ENCODE measurements at regions not wholly inside any gene's neighbourhood (a gene's known extent, or its start where the extent isn't known, plus 50 kb on each side); places are given as distances from the start of the nearest gene placed in this dataset.

DNA sequence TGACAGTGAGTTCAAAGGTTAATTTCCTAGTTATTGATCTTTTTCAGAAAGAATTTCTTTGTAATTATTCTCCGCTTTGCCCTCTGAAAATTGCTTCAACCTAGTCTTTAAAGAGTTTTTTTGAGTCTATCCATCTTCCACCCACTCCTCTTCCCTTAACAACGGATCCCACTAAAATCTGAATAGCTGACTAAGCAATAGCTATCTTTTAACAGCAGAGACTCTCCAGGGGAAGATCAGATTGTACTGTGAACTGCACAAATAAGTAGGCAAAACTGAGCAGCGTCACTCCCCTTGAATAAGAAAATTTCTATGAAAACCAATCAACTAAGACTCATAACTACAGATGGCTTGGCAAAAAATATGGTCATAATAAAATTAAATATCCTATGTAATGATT is 127.9 kb downstream of the TUSC7 start:
- DNase-seq (no peak), ATAC-seq (no peak)
- no peak overlapping the region for H3K27ac ChIP-seq
- H3K36me3 ChIP-seq: no peaks in the 10 kb centered on the region
- H3K4me1 ChIP-seq: no peaks in the 10 kb centered on the region
- H3K27me3 ChIP-seq: no peaks in the 10 kb centered on the region
- WGBS (ENCODE audit: insufficient coverage, low coverage, low lambda C conversion rate, missing lambda C conversion rate): 31% methylated on average over 3 of the region's 3 CpGs
- no peaks in the 10 kb centered on the region for H3K9me3 ChIP-seq
- no peak overlapping the region for H3K4me3 ChIP-seq
- TF ChIP-seq POLR2A (IDR thresholded peaks at IDR 0.05): no peak
- TF ChIP-seq, protein P1, sequence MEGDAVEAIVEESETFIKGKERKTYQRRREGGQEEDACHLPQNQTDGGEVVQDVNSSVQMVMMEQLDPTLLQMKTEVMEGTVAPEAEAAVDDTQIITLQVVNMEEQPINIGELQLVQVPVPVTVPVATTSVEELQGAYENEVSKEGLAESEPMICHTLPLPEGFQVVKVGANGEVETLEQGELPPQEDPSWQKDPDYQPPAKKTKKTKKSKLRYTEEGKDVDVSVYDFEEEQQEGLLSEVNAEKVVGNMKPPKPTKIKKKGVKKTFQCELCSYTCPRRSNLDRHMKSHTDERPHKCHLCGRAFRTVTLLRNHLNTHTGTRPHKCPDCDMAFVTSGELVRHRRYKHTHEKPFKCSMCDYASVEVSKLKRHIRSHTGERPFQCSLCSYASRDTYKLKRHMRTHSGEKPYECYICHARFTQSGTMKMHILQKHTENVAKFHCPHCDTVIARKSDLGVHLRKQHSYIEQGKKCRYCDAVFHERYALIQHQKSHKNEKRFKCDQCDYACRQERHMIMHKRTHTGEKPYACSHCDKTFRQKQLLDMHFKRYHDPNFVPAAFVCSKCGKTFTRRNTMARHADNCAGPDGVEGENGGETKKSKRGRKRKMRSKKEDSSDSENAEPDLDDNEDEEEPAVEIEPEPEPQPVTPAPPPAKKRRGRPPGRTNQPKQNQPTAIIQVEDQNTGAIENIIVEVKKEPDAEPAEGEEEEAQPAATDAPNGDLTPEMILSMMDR (IDR thresholded peaks at IDR 0.05): no peak
- intact Hi-C loops (cut with DNase I): no loop called here

DNA sequence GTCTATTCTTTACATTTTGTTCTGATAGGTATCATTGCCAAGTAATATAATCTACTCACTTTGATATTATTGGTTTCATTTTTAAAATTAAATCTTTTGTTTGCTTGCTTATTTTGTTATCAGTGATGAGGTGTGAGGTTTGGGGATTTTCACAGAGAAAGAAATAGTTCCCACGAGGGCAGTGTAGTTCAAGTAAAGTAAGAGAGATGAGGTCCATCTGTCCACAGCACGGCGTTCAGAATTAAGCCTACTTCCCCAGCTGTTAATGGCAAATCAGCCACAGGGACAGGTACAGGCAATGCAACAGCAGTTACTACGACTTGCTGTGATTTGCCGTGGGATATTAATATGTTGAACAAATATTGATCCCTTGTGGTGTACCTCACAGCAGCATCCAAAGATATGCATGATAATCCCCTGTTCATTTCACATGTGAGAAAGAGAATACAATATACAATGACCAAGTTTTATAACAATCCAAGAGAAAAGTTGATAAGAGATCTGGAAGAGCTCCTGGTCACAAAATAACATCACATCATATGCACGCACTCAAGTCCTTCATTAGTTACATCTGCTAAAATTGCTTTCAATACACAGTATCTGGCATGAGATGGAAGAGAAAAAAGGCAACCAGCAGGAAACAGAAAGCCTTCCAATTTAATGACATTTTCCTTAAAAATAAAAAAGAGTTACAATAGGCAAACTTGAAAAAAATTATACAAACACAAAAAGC is 131.6 kb downstream of the TUSC7 start:
- Histone ChIP-seq H3K27ac (no peak overlapping the region), H3K9me3 (no peaks in the 10 kb centered on the region), H3K4me1 (no peaks in the 10 kb centered on the region), H3K27me3 (no peaks in the 10 kb centered on the region), H3K4me3 (no peak overlapping the region), H3K36me3 (no peaks in the 10 kb centered on the region)
- ATAC-seq: no peak
- no peak for TF ChIP-seq POLR2A (IDR thresholded peaks at IDR 0.05)
- TF ChIP-seq, protein P1 (IDR thresholded peaks at IDR 0.05): no peak
- no peak for DNase-seq
- 55% methylated on average over 6 of the region's 6 CpGs for WGBS (ENCODE audit: insufficient coverage, low coverage, low lambda C conversion rate, missing lambda C conversion rate)
- intact Hi-C loops (cut with DNase I): no loop called here

DNA sequence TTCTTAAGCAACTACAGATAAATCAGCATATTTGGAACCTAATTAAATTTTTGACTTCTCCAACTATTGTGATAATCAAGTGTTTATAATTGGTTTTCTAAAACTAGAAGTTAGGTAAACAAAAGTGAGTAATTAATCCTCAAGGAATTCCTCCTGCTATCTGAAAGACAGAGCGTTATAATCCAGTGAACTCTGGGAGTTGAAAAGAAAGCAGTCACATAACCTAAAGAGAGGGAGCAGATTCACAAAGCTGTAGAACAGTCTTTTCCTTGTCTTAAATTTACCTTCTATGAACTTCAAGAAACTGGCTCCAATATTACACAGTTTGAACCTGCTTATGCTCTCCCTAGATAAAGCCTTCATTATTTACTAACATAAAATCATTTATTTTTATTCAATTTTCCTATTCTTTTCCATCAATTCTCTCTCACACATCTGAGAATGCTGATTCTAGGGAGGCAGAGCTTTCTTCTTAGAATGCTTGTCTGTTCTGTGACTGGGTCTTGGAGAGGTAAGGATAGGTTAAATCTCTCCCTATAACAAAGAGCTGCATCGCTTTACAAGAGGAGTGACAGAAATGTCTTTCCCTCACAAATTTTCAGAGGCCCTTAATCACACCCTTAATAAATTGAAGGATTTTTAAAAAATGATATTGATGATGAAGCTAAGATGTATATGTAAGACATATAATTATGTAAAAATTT is 132.8 kb downstream of the TUSC7 start:
- TF ChIP-seq, protein P1 (IDR thresholded peaks at IDR 0.05): no peak
- no peak for TF ChIP-seq POLR2A (IDR thresholded peaks at IDR 0.05)
- Histone ChIP-seq H3K27me3 (no peaks in the 10 kb centered on the region), H3K27ac (no peak overlapping the region), H3K4me3 (no peak overlapping the region), H3K36me3 (no peaks in the 10 kb centered on the region), H3K9me3 (no peaks in the 10 kb centered on the region), H3K4me1 (no peaks in the 10 kb centered on the region)
- intact Hi-C loops (cut with DNase I): no loop called here
- ATAC-seq: no peak
- WGBS (ENCODE audit: insufficient coverage, low coverage, low lambda C conversion rate, missing lambda C conversion rate): 4% methylated on average over 2 of the region's 2 CpGs
- DNase-seq: no peak

DNA sequence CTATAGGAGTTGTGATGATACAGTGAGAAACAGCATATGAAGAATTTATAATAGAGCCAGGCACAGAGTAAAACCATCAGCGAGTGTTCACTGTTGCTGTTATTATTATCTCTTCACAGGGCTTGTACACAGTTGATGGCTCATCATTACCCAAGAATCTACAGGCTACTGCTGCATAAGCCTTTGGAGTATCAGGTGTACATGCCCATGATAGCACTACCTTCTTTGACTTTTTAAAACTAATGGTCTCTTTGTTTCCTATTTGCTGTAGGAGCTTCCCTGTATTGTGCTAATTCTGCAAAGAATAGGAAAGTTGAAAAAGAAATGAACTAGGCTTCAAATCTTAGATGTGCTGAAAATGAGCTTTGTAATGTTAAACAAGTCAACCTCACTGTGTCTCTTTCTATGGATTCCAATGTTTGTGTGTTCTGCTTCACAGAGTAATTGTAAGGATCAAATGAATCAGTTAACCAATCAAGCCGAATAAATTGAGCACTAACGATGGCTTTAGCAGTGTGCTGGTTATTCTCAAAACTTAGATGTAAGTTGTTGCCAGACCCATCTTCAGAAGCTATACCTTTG is 138.8 kb downstream of the TUSC7 start:
- DNase-seq (no peak), ATAC-seq (no peak)
- no peaks in the 10 kb centered on the region for H3K27me3 ChIP-seq
- intact Hi-C loops (cut with DNase I): no loop called here
- no peak overlapping the region for H3K4me3 ChIP-seq
- WGBS (ENCODE audit: insufficient coverage, low coverage, low lambda C conversion rate, missing lambda C conversion rate): 28% methylated on average over 3 of the region's 3 CpGs
- H3K27ac ChIP-seq: no peak overlapping the region
- H3K4me1 ChIP-seq: no peaks in the 10 kb centered on the region
- TF ChIP-seq, protein P1 (IDR thresholded peaks at IDR 0.05): no peak
- no peak for TF ChIP-seq POLR2A (IDR thresholded peaks at IDR 0.05)
- no peaks in the 10 kb centered on the region for H3K9me3 ChIP-seq
- H3K36me3 ChIP-seq: no peaks in the 10 kb centered on the region

Measured in right lobe of liver (tissue), 6 donors.